WI38 (cell line): ENCODE measurements at regions not wholly inside any gene's neighbourhood (a gene's known extent, or its start where the extent isn't known, plus 50 kb on each side); places are given as distances from the start of the nearest gene placed in this dataset.
"Not testable (repeated sequence)": the region's sequence is repeated elsewhere in the genome, so short reads cannot be mapped to it uniquely, and the experiment has no call there.

Source experiments
- H3K4me3 ChIP-seq: 2 replicates; pipeline ENCODE4 v1.5.1; 2011; ENCODE audit warnings: low read depth, mild to moderate bottlenecking, control low read depth, low read length
- TF ChIP-seq, protein P1 (sequence below): IDR thresholded peaks from 2 replicates; pipeline ENCODE4 v1.5.1; 2012; ENCODE audit warnings: low read depth, mild to moderate bottlenecking, control low read depth, low read length

DNA sequence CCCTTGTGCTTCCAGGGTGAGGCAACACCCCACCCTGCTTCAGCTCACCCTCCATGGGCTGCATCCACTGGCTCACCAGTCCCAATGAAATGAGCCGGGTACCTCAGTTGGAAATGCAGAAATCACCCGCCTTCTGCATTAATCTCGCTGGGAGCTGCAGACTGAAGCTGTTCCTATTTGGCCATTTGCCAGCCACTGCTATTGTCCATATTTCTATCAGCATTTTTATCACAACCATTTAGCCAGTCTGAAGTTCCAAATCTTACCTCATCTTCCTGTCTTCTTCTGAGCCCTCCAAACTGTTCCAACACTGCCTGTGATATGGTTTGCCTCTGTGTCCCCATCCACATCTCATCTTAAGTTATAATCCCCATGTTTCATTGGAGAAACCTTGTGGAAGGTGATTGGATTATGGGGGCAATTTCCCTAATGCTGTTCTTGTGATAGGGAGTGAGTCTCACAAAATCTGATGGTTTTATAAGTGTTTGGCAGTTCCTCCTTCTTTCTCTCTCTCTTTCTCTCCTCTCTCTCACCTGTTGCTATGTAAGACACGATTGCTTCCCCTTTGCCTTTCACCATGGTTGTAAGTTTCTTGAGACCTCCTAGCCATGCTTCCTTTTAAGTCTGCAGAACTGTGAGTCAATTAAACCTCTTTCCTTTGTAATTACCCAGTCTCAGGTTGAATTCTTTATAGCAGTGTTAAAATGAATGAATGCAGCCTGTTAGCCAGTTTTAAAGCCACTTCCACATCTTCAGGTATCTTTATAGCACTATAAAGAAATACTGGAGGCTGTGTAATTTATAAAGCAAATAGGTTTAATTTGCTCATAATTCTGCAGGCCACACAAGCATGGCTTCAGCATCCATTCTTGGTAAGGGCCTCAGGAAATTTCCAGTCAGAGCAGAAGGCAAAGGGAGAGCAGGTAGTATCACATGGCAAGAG lies 203.5 kb downstream of the FCRL5 start:
- TF ChIP-seq, protein P1, sequence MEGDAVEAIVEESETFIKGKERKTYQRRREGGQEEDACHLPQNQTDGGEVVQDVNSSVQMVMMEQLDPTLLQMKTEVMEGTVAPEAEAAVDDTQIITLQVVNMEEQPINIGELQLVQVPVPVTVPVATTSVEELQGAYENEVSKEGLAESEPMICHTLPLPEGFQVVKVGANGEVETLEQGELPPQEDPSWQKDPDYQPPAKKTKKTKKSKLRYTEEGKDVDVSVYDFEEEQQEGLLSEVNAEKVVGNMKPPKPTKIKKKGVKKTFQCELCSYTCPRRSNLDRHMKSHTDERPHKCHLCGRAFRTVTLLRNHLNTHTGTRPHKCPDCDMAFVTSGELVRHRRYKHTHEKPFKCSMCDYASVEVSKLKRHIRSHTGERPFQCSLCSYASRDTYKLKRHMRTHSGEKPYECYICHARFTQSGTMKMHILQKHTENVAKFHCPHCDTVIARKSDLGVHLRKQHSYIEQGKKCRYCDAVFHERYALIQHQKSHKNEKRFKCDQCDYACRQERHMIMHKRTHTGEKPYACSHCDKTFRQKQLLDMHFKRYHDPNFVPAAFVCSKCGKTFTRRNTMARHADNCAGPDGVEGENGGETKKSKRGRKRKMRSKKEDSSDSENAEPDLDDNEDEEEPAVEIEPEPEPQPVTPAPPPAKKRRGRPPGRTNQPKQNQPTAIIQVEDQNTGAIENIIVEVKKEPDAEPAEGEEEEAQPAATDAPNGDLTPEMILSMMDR: no peak
- no peak overlapping the region for H3K4me3 ChIP-seq

DNA sequence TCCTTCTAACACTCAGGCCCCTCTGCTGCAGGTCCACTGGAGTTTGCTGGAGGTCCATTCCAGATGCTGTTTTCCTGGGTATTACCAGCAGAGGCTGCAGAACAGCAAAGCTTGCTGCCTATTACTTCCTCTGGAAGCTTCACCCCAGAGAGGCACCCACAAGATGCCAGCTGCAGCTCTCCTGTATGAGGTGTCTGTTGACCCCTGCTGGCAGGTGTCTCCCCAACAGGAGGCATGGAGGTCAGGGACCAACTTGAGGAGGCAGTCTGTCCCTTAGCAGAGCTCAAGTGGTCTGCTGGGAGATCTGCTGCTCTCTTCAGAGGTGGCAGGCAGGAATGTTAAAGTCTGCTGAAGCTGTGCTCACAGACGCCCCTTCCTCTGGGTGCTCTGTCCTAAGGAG lies 204.8 kb downstream of the FCRL5 start:
- H3K4me3 ChIP-seq: no peak overlapping the region
- TF ChIP-seq, protein P1: no peak

- H3K4me3 ChIP-seq: not testable (repeated sequence)
Measured at GRCh38 chr1:157337785-157338184, 199.6 kb upstream of the ETV3 start.

GRCh38 chr1:157335056-157335455 lies 196.9 kb upstream of the ETV3 start:
- H3K4me3 ChIP-seq: no peak overlapping the region
- TF ChIP-seq, protein P1: no peak

DNA sequence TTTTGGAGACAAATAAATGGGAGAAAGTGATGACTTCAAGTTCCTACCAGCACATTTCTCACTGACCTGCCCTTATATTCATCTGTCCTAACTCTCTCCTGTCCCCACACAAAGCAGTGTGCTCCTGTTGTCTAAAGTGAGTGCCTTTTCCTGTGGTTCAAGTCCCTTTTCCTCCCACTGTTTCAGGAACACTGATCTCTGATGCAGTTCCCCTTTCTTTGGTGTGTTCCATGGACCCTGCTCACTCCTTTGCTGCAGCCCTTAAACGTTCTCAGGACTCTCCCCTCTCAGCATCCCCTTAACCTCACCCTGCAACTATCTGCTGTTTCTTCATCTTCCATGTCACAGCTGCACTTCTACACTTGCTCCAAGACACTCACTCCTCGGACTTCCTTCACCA lies 195.8 kb upstream of the ETV3 start:
- TF ChIP-seq, protein P1: no peak
- H3K4me3 ChIP-seq: no peak overlapping the region

- not testable (repeated sequence) for H3K4me3 ChIP-seq
Measured at GRCh38 chr1:157330177-157330576, 192.0 kb upstream of the ETV3 start.

GRCh38 chr1:157328120-157328519 lies 189.9 kb upstream of the ETV3 start:
- not testable (repeated sequence) for H3K4me3 ChIP-seq

- TF ChIP-seq, protein P1: no peak
- no peak overlapping the region for H3K4me3 ChIP-seq
Measured at GRCh38 chr1:157326173-157326859, 188.1 kb upstream of the ETV3 start.
